ENCODE measurements at regions not wholly inside any gene's neighbourhood (a gene's known extent, or its start where the extent isn't known, plus 50 kb on each side); places are given as distances from the start of the nearest gene placed in this dataset.

- intact Hi-C loops (cut with DNase I; ENCODE audit: low total_unique reads) = no loop called here
- H3K27ac ChIP-seq = peak overlapping the region in 2 of 5 donors; percentile 45 to 79
- H3K27me3 ChIP-seq = no peaks in the 10 kb centered on the region
- no peak overlapping the region for H3K4me3 ChIP-seq
- H3K9me3 ChIP-seq = no peaks in the 10 kb centered on the region
- no peaks in the 10 kb centered on the region for H3K36me3 ChIP-seq
- TF ChIP-seq POLR2A (IDR thresholded peaks at IDR 0.05) (no peak), EP300 (IDR thresholded peaks at IDR 0.05) (no peak), POLR2AphosphoS5 (IDR thresholded peaks at IDR 0.05) (peak in 2 of 3 donors; percentile 20 to 23), CTCF (IDR thresholded peaks at IDR 0.05) (no peak)
- peaks cover 0 to 32% (median 5%) of the 10 kb centered on the region in 4 donors for H3K4me1 ChIP-seq
- WGBS, 5 donors = 59 to 79% (median 75%) methylated on average over 4 of the region's 4 CpGs
- no peak for DNase-seq
Measured at GRCh38 chr14:75339059-75339458, 60.4 kb downstream of the FOS start.

- TF ChIP-seq EP300 (IDR thresholded peaks at IDR 0.05) (peak; percentile 95), CTCF (IDR thresholded peaks at IDR 0.05) (no peak), POLR2A (IDR thresholded peaks at IDR 0.05) (no peak), POLR2AphosphoS5 (IDR thresholded peaks at IDR 0.05) (peak; percentile 85 to 95 (median 88))
- WGBS, 5 donors = 52 to 62% (median 55%) methylated on average over 8 of the region's 8 CpGs
- DNase-seq = peak; percentile 67 to 69
- H3K4me3 ChIP-seq = no peak overlapping the region
- no peaks in the 10 kb centered on the region for H3K36me3 ChIP-seq
- intact Hi-C loops (cut with DNase I; ENCODE audit: low total_unique reads) = no loop called here
- no peaks in the 10 kb centered on the region for H3K9me3 ChIP-seq
- H3K4me1 ChIP-seq = peaks cover 0 to 26% (median 0%) of the 10 kb centered on the region in 4 donors
- H3K27me3 ChIP-seq = no peaks in the 10 kb centered on the region
- H3K27ac ChIP-seq = peak overlapping the region; percentile 63 to 79 (median 75)
Measured at GRCh38 chr14:75340921-75341320, 62.3 kb downstream of the FOS start.

GRCh38 chr14:75341620-75342019, 63.0 kb downstream of the FOS start:
- DNase-seq = no peak
- TF ChIP-seq EP300 (IDR thresholded peaks at IDR 0.05) = no peak
- no peak for TF ChIP-seq POLR2AphosphoS5 (IDR thresholded peaks at IDR 0.05)
- TF ChIP-seq POLR2A (IDR thresholded peaks at IDR 0.05) = no peak
- no peak for TF ChIP-seq CTCF (IDR thresholded peaks at IDR 0.05)
- Histone ChIP-seq H3K4me1 (peaks cover 0 to 26% (median 0%) of the 10 kb centered on the region in 4 donors), H3K9me3 (no peaks in the 10 kb centered on the region), H3K36me3 (no peaks in the 10 kb centered on the region), H3K27me3 (no peaks in the 10 kb centered on the region), H3K4me3 (no peak overlapping the region), H3K27ac (peak overlapping the region in 4 of 5 donors; percentile 72 to 79 (median 76))
- intact Hi-C loops (cut with DNase I; ENCODE audit: low total_unique reads) = no loop called here

- Histone ChIP-seq H3K36me3 (no peaks in the 10 kb centered on the region), H3K9me3 (no peaks in the 10 kb centered on the region), H3K4me3 (no peak overlapping the region), H3K4me1 (peaks cover 0 to 26% (median 0%) of the 10 kb centered on the region in 4 donors), H3K27ac (peak overlapping the region in 2 of 5 donors; percentile 77 to 79), H3K27me3 (no peaks in the 10 kb centered on the region)
- intact Hi-C loops (cut with DNase I; ENCODE audit: low total_unique reads) = no loop called here
- TF ChIP-seq CTCF (IDR thresholded peaks at IDR 0.05) = no peak
- TF ChIP-seq EP300 (IDR thresholded peaks at IDR 0.05) = no peak
- TF ChIP-seq POLR2AphosphoS5 (IDR thresholded peaks at IDR 0.05) = no peak
- TF ChIP-seq POLR2A (IDR thresholded peaks at IDR 0.05) = no peak
- DNase-seq = no peak
- 64 to 81% (median 71%) methylated on average over 4 of the region's 4 CpGs for WGBS, 5 donors
Measured at GRCh38 chr14:75342762-75343599, 64.4 kb downstream of the FOS start.
